ENCODE measurements at regions not wholly inside any gene's neighbourhood (a gene's known extent, or its start where the extent isn't known, plus 50 kb on each side); places are given as distances from the start of the nearest gene placed in this dataset.

- no peak for DNase-seq
These were observed 1101.2 kb downstream of the TSN start for GRCh38 chr2:122856696-122857095.

- DNase-seq: no peak
These were observed 1102.7 kb downstream of the TSN start for GRCh38 chr2:122858075-122858702.

GRCh38 chr2:122858813-122859212, 1103.4 kb downstream of the TSN start:
- no peak for DNase-seq

- DNase-seq: no peak
These were observed 1103.8 kb downstream of the TSN start for GRCh38 chr2:122859260-122859659.

- DNase-seq: no peak
These were observed 1108.1 kb downstream of the TSN start for GRCh38 chr2:122863532-122863931.

- DNase-seq: no peak
These were observed 1109.3 kb downstream of the TSN start for GRCh38 chr2:122864728-122865127.

GRCh38 chr2:122866095-122866494, 1110.6 kb downstream of the TSN start:
- no peak for DNase-seq

GRCh38 chr2:122867941-122868340, 1112.5 kb downstream of the TSN start:
- no peak for DNase-seq

- DNase-seq: no peak
These were observed 1113.3 kb downstream of the TSN start for GRCh38 chr2:122868646-122869275.

GRCh38 chr2:122873951-122874350, 1118.5 kb downstream of the TSN start:
- DNase-seq: no peak

- DNase-seq: no peak
These were observed 1119.8 kb downstream of the TSN start for GRCh38 chr2:122875091-122875865.

- DNase-seq: no peak
These were observed 1128.4 kb downstream of the TSN start for GRCh38 chr2:122883849-122884248.

GRCh38 chr2:122884889-122885288, 1129.4 kb downstream of the TSN start:
- DNase-seq: no peak

GRCh38 chr2:122885436-122885835, 1130.0 kb downstream of the TSN start:
- no peak for DNase-seq

- no peak for DNase-seq
These were observed 1131.2 kb downstream of the TSN start for GRCh38 chr2:122886479-122887145.

- DNase-seq: no peak
These were observed 1125.5 kb upstream of the CNTNAP5 start for GRCh38 chr2:122899614-122900013.

GRCh38 chr2:122905431-122905830, 1119.7 kb upstream of the CNTNAP5 start:
- DNase-seq: no peak

- DNase-seq: peak; percentile 26
These were observed 1116.9 kb upstream of the CNTNAP5 start for GRCh38 chr2:122908159-122908558.

GRCh38 chr2:122927197-122927596, 1097.9 kb upstream of the CNTNAP5 start:
- no peak for DNase-seq

GRCh38 chr2:122927710-122928557, 1097.2 kb upstream of the CNTNAP5 start:
- DNase-seq: no peak

GRCh38 chr2:122929347-122929746, 1095.7 kb upstream of the CNTNAP5 start:
- no peak for DNase-seq

- no peak for DNase-seq
These were observed 1089.6 kb upstream of the CNTNAP5 start for GRCh38 chr2:122935506-122935905.

- DNase-seq: no peak
These were observed 1085.3 kb upstream of the CNTNAP5 start for GRCh38 chr2:122939796-122940195.

Measured in NCI-H1417 treated with DMSO at 0.1 percent for 48 hours (cell line).